OCI-LY7 (cell line): ENCODE measurements at regions not wholly inside any gene's neighbourhood (a gene's known extent, or its start where the extent isn't known, plus 50 kb on each side); places are given as distances from the start of the nearest gene placed in this dataset.

Experiments
- BruUV-seq: library from RNA; stranded (reverse); fragments of 400-500 nt; replicated peaks from 2 replicates; lab custom pipeline; 2021; lab: Mats Ljungman, UMichigan
- CTCF ChIA-PET: fragments of 300-600 bp; sonication (Branson Sonifier 250); formaldehyde crosslinking; loops from one replicate; lab custom pipeline; 2022; ENCODE audit warnings: antibody characterized with exemption; ENCODE audit not compliant: unreplicated experiment; lab: Charles Lee
- POLR2A ChIA-PET: fragments of 300-600 bp; sonication (Branson Sonifier 250); formaldehyde crosslinking; loops from one replicate; lab custom pipeline; 2022; ENCODE audit warnings: antibody characterized with exemption; lab: Charles Lee
- DNase-seq: peaks from one replicate; pipeline ENCODE4 v3.0.0-alpha.2; 2015; ENCODE audit warnings: low spot score
- H2AFZ ChIP-seq: fragments of 200-600 bp; sonication (generic), shearing (Covaris generic); 2 replicates; pipeline ENCODE4 v1.6.1; 2014; ENCODE audit warnings: mild to moderate bottlenecking, antibody characterized with exemption, low read length, moderate library complexity
- H3K27ac ChIP-seq: fragments of 200-600 bp; sonication (generic); 2 replicates; pipeline ENCODE4 v1.5.1; 2014; ENCODE audit warnings: mixed run types, low read depth, mild to moderate bottlenecking, moderate library complexity, low read length, inconsistent platforms; ENCODE audit not compliant: poor library complexity, severe bottlenecking
- H3K36me3 ChIP-seq: fragments of 200-600 bp; sonication (generic); 2 replicates; pipeline ENCODE4 v1.6.1; 2014; ENCODE audit warnings: mild to moderate bottlenecking, antibody characterized with exemption, low read length, moderate library complexity, mixed read lengths; ENCODE audit not compliant: insufficient read depth
- H3K4me1 ChIP-seq: fragments of 200-600 bp; sonication (generic); 2 replicates; pipeline ENCODE4 v1.5.1; 2014; ENCODE audit warnings: mild to moderate bottlenecking, low read length; ENCODE audit not compliant: insufficient read depth, poor library complexity, severe bottlenecking
- H3K4me2 ChIP-seq: fragments of 200-600 bp; sonication (generic); 2 replicates; pipeline ENCODE4 v1.6.1; 2014; ENCODE audit warnings: mild to moderate bottlenecking, low read length
- H3K4me3 ChIP-seq: fragments of 200-600 bp; sonication (generic); 2 replicates; pipeline ENCODE4 v1.5.1; 2014; ENCODE audit warnings: mild to moderate bottlenecking, low read depth, low read length; ENCODE audit not compliant: poor library complexity, severe bottlenecking
- H3K79me2 ChIP-seq: fragments of 200-600 bp; sonication (generic); 2 replicates; pipeline ENCODE4 v1.6.1; 2016; ENCODE audit warnings: low read depth, mild to moderate bottlenecking, low read length, moderate library complexity, mixed read lengths; ENCODE audit not compliant: insufficient read depth
- H3K9me2 ChIP-seq: fragments of 200-600 bp; sonication (generic); 2 replicates; pipeline ENCODE4 v1.6.1; 2016; ENCODE audit warnings: mild to moderate bottlenecking, low read length, mixed read lengths; ENCODE audit not compliant: insufficient read depth
- H3K9me3 ChIP-seq: fragments of 200-600 bp; sonication (generic); 2 replicates; pipeline ENCODE4 v1.6.1; 2014; ENCODE audit warnings: mild to moderate bottlenecking, mixed run types, low read length, mixed read lengths
- H4K20me1 ChIP-seq: fragments of 200-600 bp; sonication (generic); 2 replicates; pipeline ENCODE4 v1.6.1; 2014; ENCODE audit warnings: mild to moderate bottlenecking, antibody characterized with exemption, low read length, moderate library complexity, mixed read lengths; ENCODE audit not compliant: insufficient read depth
- EZH2phosphoT487 ChIP-seq: fragments of 200-600 bp; sonication (generic); IDR thresholded peaks from 2 replicates; pipeline ENCODE4 v1.6.1; 2018; ENCODE audit warnings: low read depth, borderline replicate concordance, mild to moderate bottlenecking, mixed run types, antibody characterized with exemption, low read length, moderate library complexity, mixed read lengths
- intact Hi-C: fragments of 100-400 bp; cut with micrococcal nuclease; formaldehyde crosslinking; loops from one replicate; pipeline ENCODE4 v1.10.0; 2022; ENCODE audit not compliant: unreplicated experiment
- TF ChIP-seq, protein P1 (sequence below): fragments of 200-600 bp; sonication (generic); conservative IDR thresholded peaks from 2 replicates; pipeline ENCODE4 v1.5.1; 2014; ENCODE audit warnings: mild to moderate bottlenecking, antibody characterized with exemption, low read length, moderate library complexity, mixed read lengths

DNA sequence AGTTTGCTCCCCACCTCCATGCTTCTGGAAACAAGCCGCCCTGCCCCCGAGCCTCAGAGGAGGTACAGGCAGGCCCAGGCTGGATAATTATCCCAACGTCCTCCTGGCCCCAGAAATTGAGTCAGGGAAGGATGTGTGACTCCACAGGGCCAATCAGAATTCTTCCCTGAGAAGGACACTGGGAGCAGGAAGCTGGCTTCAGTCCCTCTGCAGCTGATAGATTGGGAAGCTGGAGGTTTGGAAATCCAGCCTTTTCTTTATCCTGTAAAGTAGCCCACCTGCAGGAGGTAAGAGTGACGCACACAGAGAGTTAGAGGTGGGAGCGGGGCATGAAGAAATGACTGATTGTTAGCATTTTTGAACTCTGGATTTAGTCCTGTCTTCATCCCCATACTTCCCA lies 97.5 kb upstream of the CD82 start:
- intact Hi-C loops = no loop called here
- H3K9me2 ChIP-seq = no peaks in the 10 kb centered on the region
- TF ChIP-seq, protein P1, sequence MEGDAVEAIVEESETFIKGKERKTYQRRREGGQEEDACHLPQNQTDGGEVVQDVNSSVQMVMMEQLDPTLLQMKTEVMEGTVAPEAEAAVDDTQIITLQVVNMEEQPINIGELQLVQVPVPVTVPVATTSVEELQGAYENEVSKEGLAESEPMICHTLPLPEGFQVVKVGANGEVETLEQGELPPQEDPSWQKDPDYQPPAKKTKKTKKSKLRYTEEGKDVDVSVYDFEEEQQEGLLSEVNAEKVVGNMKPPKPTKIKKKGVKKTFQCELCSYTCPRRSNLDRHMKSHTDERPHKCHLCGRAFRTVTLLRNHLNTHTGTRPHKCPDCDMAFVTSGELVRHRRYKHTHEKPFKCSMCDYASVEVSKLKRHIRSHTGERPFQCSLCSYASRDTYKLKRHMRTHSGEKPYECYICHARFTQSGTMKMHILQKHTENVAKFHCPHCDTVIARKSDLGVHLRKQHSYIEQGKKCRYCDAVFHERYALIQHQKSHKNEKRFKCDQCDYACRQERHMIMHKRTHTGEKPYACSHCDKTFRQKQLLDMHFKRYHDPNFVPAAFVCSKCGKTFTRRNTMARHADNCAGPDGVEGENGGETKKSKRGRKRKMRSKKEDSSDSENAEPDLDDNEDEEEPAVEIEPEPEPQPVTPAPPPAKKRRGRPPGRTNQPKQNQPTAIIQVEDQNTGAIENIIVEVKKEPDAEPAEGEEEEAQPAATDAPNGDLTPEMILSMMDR = no peak
- TF ChIP-seq EZH2phosphoT487 = no peak
- ChIA-PET CTCF (interaction anchor here (0.6 kb wide), 1 partner anchor 231 kb away, joined by 3 read pairs; no protein-coding TSS in a partner anchor), POLR2A (no interaction called here)
- no peak for DNase-seq
- no peak overlapping the region for H2AFZ ChIP-seq
- no peaks in the 10 kb centered on the region for H3K4me1 ChIP-seq
- peaks cover 8% of the 10 kb centered on the region; the same call in 1 of the 2 replicates for H3K9me3 ChIP-seq
- BruUV-seq = no TSS peak
- H4K20me1 ChIP-seq = no peaks in the 10 kb centered on the region
- no peak overlapping the region for H3K27ac ChIP-seq
- no peaks in the 10 kb centered on the region for H3K36me3 ChIP-seq
- H3K4me2 ChIP-seq = no peak overlapping the region
- H3K79me2 ChIP-seq = no peaks in the 10 kb centered on the region
- H3K4me3 ChIP-seq = no peak overlapping the region

DNA sequence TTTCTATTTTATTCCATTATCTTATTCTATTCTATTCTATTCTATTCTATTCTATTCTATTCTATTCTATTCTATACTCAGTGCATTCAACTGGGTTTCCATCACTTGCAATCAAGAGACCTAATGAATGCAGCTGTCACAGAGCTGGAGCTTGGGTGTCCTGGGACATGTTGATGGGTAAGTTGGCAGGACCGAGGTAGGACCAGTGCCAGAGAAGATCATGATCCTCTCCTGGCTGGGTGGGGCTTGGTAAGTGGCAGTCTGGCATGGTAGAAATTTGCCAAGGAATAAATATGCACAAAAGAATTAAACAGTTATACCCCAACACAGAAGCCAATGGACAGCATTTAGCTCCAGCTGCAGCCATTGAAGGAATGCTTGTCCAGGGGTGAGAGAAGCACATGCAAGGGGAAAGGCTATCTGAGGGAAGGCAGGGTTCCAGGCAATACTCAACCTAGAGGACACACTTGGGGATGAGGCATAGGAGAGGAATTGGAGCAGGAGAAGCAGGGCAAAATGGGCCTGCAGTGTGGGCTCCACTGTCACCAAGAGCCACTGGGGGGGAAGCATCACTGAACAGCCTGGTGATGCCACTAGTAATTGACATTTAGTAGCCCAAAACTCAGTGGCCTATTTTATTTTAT lies 97.0 kb upstream of the CD82 start:
- POLR2A ChIA-PET = no interaction called here
- intact Hi-C loops = no loop called here

DNA sequence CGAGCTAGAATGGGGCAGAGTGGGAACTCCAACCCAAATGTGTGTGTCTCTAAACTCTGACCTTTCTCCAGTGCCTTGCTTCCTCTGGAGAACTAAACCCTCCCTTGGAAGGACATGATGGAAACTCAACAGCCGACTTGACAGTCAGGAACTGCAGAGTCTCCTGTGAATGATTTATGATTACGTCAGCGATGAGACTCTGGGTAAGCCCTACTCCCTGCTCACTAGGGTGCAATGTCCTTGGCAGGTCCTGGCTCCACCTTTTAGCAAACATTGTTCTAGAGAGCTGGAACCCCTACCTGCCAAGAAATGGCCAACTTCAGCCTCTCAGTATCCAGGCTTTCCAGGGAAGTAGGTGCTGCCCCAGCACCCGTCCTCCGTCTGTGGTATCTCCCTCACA lies 96.1 kb upstream of the CD82 start:
- H3K4me1 ChIP-seq = no peaks in the 10 kb centered on the region
- ChIA-PET CTCF (no interaction called here), POLR2A (interaction anchor here (0.6 kb wide), 1 partner anchor 146 kb away, joined by 5 read pairs; no protein-coding TSS in a partner anchor)
- H3K36me3 ChIP-seq = no peaks in the 10 kb centered on the region
- no peaks in the 10 kb centered on the region for H3K79me2 ChIP-seq
- BruUV-seq = no TSS peak
- H3K27ac ChIP-seq = no peak overlapping the region
- DNase-seq = no peak
- H3K4me3 ChIP-seq = no peak overlapping the region
- no peak overlapping the region for H3K4me2 ChIP-seq
- no peak for TF ChIP-seq EZH2phosphoT487
- TF ChIP-seq, protein P1 = no peak
- no peaks in the 10 kb centered on the region for H4K20me1 ChIP-seq
- intact Hi-C loops = no loop called here
- no peak overlapping the region for H2AFZ ChIP-seq
- peaks cover 5% of the 10 kb centered on the region; the same call in 1 of the 2 replicates for H3K9me3 ChIP-seq
- H3K9me2 ChIP-seq = no peaks in the 10 kb centered on the region

More for the DNA sequence above, 97.0 kb upstream of the CD82 start:
- no peaks in the 10 kb centered on the region for H3K36me3 ChIP-seq
- no TSS peak for BruUV-seq
- H2AFZ ChIP-seq = no peak overlapping the region
- no peak for DNase-seq
- no peaks in the 10 kb centered on the region for H4K20me1 ChIP-seq
- peaks cover 8% of the 10 kb centered on the region; the same call in 1 of the 2 replicates for H3K9me3 ChIP-seq
- no peaks in the 10 kb centered on the region for H3K79me2 ChIP-seq
- H3K4me2 ChIP-seq = no peak overlapping the region
- H3K4me3 ChIP-seq = no peak overlapping the region
- H3K27ac ChIP-seq = no peak overlapping the region
- TF ChIP-seq, protein P1 = no peak
- no peak for TF ChIP-seq EZH2phosphoT487
- no peaks in the 10 kb centered on the region for H3K4me1 ChIP-seq
- H3K9me2 ChIP-seq = no peaks in the 10 kb centered on the region
- CTCF ChIA-PET = no interaction called here
